ENCODE measurements at regions not wholly inside any gene's neighbourhood (a gene's known extent, or its start where the extent isn't known, plus 50 kb on each side); places are given as distances from the start of the nearest gene placed in this dataset.

DNA sequence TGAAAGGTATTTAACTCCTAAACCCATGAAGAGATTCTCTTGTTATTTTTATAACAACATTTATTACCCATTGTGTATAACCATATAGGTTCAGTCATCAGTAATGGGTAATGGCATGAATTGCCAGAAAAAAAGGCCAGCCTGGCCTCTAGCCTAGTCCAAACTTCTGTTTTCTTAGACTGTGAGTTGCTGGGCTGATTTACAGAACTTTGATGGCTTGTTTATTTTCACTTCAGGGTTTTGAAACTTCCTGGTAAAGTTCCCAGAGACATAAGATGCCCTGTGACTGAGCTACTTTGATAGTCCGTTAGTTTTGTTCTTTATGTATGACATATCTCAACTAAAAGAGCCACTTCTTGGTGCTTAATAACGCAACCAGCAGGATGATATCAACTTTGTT lies 164.8 kb downstream of the METTL4 start:
- POLR2A ChIA-PET (ENCODE audit: low non-redundant PET), result no interaction called here
- TF ChIP-seq CTCF (conservative IDR thresholded peaks at IDR 0.05; ENCODE audit: low read depth), result no peak
- H3K27ac ChIP-seq, result no peak overlapping the region
- no peak for DNase-seq (ENCODE audit: low spot score)
- CTCF ChIA-PET, result no interaction called here

DNA sequence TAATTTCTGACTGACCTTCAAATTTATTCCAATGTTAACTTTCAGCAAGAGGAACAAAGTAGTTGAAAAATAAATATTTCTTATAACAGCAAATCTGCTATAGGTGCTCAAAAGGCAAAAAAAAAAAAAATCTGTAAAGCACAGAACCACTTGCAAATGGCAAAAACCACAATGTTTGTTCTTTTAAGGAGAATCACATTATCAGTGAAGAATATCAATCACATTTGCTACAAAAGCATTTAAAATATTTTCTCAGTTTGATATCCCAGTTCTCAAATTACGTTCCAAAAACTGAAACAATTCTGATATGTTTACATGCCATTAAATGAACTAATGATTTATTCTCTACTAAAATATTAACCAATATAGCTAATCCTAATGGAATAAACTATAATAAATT lies 163.3 kb downstream of the METTL4 start:
- ChIA-PET CTCF (interaction anchor here (0.8 kb wide), 1 partner anchor 582 kb away, joined by 3 read pairs; no protein-coding TSS in a partner anchor), POLR2A (ENCODE audit: low non-redundant PET) (no interaction called here)

DNA sequence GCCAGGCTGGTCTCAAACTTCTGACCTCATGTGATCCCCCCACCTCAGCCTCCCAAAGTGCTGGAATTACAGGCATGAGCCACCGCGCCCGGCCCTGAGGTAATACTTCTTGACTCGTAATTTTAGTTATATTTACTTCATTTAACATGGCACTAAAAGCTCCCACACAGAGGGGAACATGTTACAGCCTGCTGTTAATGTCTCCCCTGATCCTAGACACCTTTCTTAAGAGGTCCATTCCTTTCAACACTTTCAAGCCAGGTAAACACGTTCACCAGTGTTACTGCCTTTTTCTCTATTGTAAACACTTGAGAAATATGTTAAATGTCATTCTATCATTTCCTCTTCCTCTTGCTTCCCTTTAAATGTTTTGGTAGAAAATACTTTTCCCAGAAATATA lies 161.4 kb downstream of the METTL4 start:
- peak overlapping the region; percentile 59 for H3K27ac ChIP-seq
- DNase-seq (ENCODE audit: low spot score), result no peak
- CTCF ChIA-PET, result no interaction called here
- TF ChIP-seq CTCF (conservative IDR thresholded peaks at IDR 0.05; ENCODE audit: low read depth), result no peak
- POLR2A ChIA-PET (ENCODE audit: low non-redundant PET), result no interaction called here

More for the DNA sequence above, 163.3 kb downstream of the METTL4 start:
- DNase-seq (ENCODE audit: low spot score), result no peak
- no peak for TF ChIP-seq CTCF (conservative IDR thresholded peaks at IDR 0.05; ENCODE audit: low read depth)
- no peak overlapping the region for H3K27ac ChIP-seq

DNA sequence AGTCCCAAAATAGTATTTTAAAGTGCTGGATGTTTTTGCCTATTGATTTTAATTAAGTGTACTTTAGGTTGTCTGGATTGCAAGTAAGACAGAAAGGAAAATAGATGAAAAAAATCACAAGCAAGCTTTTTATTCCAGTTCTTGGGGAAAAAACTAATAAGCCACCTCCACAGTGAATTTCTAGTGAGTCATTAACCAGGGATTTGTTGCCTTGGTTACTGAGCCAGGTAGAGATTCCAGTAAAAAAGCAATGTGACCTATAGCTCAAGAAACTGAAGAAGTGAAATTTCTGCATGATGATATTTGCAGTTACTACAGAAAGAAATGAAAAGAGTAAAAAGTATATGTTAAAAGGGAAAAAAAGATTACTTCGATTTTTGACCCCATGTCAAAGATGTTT lies 160.6 kb downstream of the METTL4 start:
- no peak overlapping the region for H3K27ac ChIP-seq
- POLR2A ChIA-PET (ENCODE audit: low non-redundant PET), result no interaction called here
- CTCF ChIA-PET, result no interaction called here
- DNase-seq (ENCODE audit: low spot score), result peak; percentile 77
- no peak for TF ChIP-seq CTCF (conservative IDR thresholded peaks at IDR 0.05; ENCODE audit: low read depth)

DNA sequence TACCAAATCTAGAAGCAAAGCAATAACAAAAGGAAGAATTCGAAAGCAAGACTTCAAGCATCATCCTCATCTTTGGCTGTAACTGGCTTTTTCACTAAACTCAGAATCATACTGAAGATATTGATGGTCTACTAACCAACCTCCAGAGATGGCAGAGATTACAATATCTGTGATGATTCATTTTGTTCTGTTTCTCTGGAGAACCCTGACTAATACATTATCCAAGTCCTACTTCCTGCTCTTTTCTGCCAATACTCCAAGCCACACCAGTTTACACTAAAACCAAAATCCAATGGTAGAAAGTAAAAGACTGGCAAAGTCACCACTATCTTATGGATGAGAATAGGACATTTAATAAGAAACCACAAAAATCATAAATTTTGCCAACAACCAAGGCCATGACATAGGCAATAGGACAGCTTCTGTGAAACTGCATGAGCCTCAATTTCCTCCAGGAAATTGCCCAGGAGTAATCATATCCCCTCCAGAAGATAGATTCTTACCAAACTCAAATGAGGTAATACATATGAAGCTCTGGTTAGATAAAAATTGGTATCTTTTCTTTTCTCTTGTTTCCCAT lies 159.8 kb downstream of the METTL4 start:
- TF ChIP-seq CTCF (conservative IDR thresholded peaks at IDR 0.05; ENCODE audit: low read depth), result no peak
- H3K27ac ChIP-seq, result no peak overlapping the region
- peak; percentile 74 for DNase-seq (ENCODE audit: low spot score)
- ChIA-PET CTCF (no interaction called here), POLR2A (ENCODE audit: low non-redundant PET) (no interaction called here)

- no peak overlapping the region for H3K27ac ChIP-seq
- no peak for TF ChIP-seq CTCF (conservative IDR thresholded peaks at IDR 0.05; ENCODE audit: low read depth)
- DNase-seq (ENCODE audit: low spot score), result no peak
- ChIA-PET POLR2A (ENCODE audit: low non-redundant PET) (no interaction called here), CTCF (interaction anchor here (0.6 kb wide), 2 partner anchors 110 to 577 kb away, joined by 3 read pairs; no protein-coding TSS in a partner anchor)
Measured at GRCh38 chr18:2412281-2412680, 159.0 kb downstream of the METTL4 start.
